A673 (cell line): ENCODE measurements at regions not wholly inside any gene's neighbourhood (a gene's known extent, or its start where the extent isn't known, plus 50 kb on each side); places are given as distances from the start of the nearest gene placed in this dataset.
"Not testable (repeated sequence)": the region's sequence is repeated elsewhere in the genome, so short reads cannot be mapped to it uniquely, and the experiment has no call there.

ENCODE experiments used
- BruUV-seq: library from RNA; stranded (reverse); fragments of 400-500 nt; replicated peaks from 2 replicates; lab custom pipeline; 2021; lab: Mats Ljungman, UMichigan
- CTCF ChIA-PET: fragments of 300-600 bp; sonication (Branson Sonifier 250); formaldehyde crosslinking; loops from one replicate; lab custom pipeline; 2022; ENCODE audit warnings: antibody characterized with exemption; lab: Charles Lee
- POLR2A ChIA-PET: fragments of 300-600 bp; sonication (Branson Sonifier 250); formaldehyde crosslinking; loops from one replicate; lab custom pipeline; 2022; ENCODE audit warnings: antibody characterized with exemption; ENCODE audit not compliant: low non-redundant PET; lab: Charles Lee
- DNase-seq: peaks from one replicate; pipeline ENCODE4 v3.0.0-alpha.2; 2015; ENCODE audit warnings: low spot score
- H3K27ac ChIP-seq: fragments of 200-600 bp; sonication (generic); 2 replicates; pipeline ENCODE4 v1.5.1; 2016; ENCODE audit warnings: mixed run types, low read depth, mild to moderate bottlenecking, mixed read lengths, antibody characterized with exemption, low read length; ENCODE audit not compliant: poor library complexity, severe bottlenecking
- H3K27me3 ChIP-seq: fragments of 200-600 bp; sonication (generic); replicated peaks from 2 replicates; pipeline ENCODE4 v1.6.1; 2017; ENCODE audit warnings: mixed run types, low read depth, mild to moderate bottlenecking, mixed read lengths, antibody characterized with exemption, low read length; ENCODE audit not compliant: insufficient read depth, poor library complexity
- H3K36me3 ChIP-seq: fragments of 200-600 bp; sonication (generic); 2 replicates; pipeline ENCODE4 v1.6.1; 2016; ENCODE audit warnings: mixed run types, mild to moderate bottlenecking, mixed read lengths, antibody characterized with exemption, low read length; ENCODE audit not compliant: insufficient read depth, poor library complexity, severe bottlenecking
- H3K4me1 ChIP-seq: fragments of 200-600 bp; sonication (generic); 2 replicates; pipeline ENCODE4 v1.6.1; 2017; ENCODE audit warnings: mixed run types, mild to moderate bottlenecking, mixed read lengths, antibody characterized with exemption, low read length; ENCODE audit not compliant: insufficient read depth, poor library complexity, severe bottlenecking
- H3K4me3 ChIP-seq: fragments of 200-600 bp; sonication (generic); 2 replicates; pipeline ENCODE4 v1.5.1; 2016; ENCODE audit warnings: low read depth, mixed run types, mild to moderate bottlenecking, mixed read lengths, low read length; ENCODE audit not compliant: poor library complexity, severe bottlenecking
- H3K9me3 ChIP-seq: fragments of 200-600 bp; sonication (generic); 2 replicates; pipeline ENCODE4 v1.6.1; 2016; ENCODE audit warnings: mixed run types, low read depth, mild to moderate bottlenecking, mixed read lengths, antibody characterized with exemption, low read length; ENCODE audit not compliant: poor library complexity, severe bottlenecking
- EZH2 ChIP-seq: fragments of 200-600 bp; sonication (generic); IDR thresholded peaks from 2 replicates; pipeline ENCODE4 v1.6.1; 2017; ENCODE audit warnings: borderline replicate concordance, low read depth, mild to moderate bottlenecking, mixed read lengths, antibody characterized with exemption, low read length; ENCODE audit not compliant: poor library complexity, severe bottlenecking
- intact Hi-C: fragments of 100-400 bp; cut with micrococcal nuclease; formaldehyde crosslinking; loops from one replicate; pipeline ENCODE4 v1.10.0; 2022; ENCODE audit not compliant: unreplicated experiment
- TF ChIP-seq, protein P1 (sequence below): fragments of 300-800, 200-600 bp; sonication (generic); conservative IDR thresholded peaks from 2 replicates; pipeline ENCODE4 v1.5.1; 2017; ENCODE audit warnings: low read depth, mild to moderate bottlenecking, antibody characterized with exemption, low read length, moderate library complexity, mixed read lengths

GRCh38 chr2:204401114-204401513 lies 144.2 kb upstream of the PARD3B start:
- Histone ChIP-seq H3K36me3 (no peaks in the 10 kb centered on the region), H3K9me3 (no peaks in the 10 kb centered on the region), H3K27me3 (no peaks in the 10 kb centered on the region), H3K4me1 (no peaks in the 10 kb centered on the region), H3K27ac (no peak overlapping the region), H3K4me3 (no peak overlapping the region)
- no TSS peak for BruUV-seq
- DNase-seq = no peak
- intact Hi-C loops = no loop called here
- no peak for TF ChIP-seq EZH2
- TF ChIP-seq, protein P1, sequence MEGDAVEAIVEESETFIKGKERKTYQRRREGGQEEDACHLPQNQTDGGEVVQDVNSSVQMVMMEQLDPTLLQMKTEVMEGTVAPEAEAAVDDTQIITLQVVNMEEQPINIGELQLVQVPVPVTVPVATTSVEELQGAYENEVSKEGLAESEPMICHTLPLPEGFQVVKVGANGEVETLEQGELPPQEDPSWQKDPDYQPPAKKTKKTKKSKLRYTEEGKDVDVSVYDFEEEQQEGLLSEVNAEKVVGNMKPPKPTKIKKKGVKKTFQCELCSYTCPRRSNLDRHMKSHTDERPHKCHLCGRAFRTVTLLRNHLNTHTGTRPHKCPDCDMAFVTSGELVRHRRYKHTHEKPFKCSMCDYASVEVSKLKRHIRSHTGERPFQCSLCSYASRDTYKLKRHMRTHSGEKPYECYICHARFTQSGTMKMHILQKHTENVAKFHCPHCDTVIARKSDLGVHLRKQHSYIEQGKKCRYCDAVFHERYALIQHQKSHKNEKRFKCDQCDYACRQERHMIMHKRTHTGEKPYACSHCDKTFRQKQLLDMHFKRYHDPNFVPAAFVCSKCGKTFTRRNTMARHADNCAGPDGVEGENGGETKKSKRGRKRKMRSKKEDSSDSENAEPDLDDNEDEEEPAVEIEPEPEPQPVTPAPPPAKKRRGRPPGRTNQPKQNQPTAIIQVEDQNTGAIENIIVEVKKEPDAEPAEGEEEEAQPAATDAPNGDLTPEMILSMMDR = no peak
- ChIA-PET CTCF (no interaction called here), POLR2A (no interaction called here)

GRCh38 chr2:204407204-204408014 lies 137.9 kb upstream of the PARD3B start:
- ChIA-PET POLR2A (interaction anchor here (0.6 kb wide), 1 partner anchor 52 kb away, joined by 3 read pairs; no protein-coding TSS in a partner anchor), CTCF (no interaction called here)
- TF ChIP-seq, protein P1 = no peak
- TF ChIP-seq EZH2 = no peak
- H3K4me3 ChIP-seq = no peak overlapping the region
- BruUV-seq = no TSS peak
- intact Hi-C loops = no loop called here
- no peak for DNase-seq
- H3K9me3 ChIP-seq = no peaks in the 10 kb centered on the region
- no peak overlapping the region for H3K27ac ChIP-seq
- no peaks in the 10 kb centered on the region for H3K4me1 ChIP-seq
- H3K27me3 ChIP-seq = no peaks in the 10 kb centered on the region
- no peaks in the 10 kb centered on the region for H3K36me3 ChIP-seq

DNA sequence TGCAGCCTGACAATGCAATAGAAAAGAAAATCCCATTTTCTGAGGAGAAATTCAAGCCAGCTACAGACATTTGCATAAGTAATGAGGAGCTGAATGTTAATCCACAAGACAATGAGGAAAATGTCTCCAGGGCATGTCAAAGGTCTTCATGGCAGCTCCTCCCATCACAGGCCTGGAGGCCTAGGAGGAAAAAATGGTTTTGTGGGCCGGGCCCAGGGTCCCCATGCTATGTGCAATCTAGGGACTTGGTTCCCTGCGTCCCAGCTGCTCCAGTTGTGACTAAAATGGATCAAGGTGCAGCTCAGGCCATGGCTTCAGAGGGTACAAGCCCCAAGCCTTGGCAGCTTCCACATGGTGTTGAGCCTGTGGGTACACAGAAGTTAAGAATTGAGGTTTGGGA lies 132.5 kb upstream of the PARD3B start:
- H3K36me3 ChIP-seq, DNase-seq, intact Hi-C loops, H3K27ac ChIP-seq, H3K9me3 ChIP-seq, BruUV-seq, H3K4me3 ChIP-seq, CTCF ChIA-PET, H3K4me1 ChIP-seq, POLR2A ChIA-PET: not testable (repeated sequence)
- H3K27me3 ChIP-seq = peaks cover 18% of the 10 kb centered on the region
